T47D (cell line): ENCODE measurements at regions not wholly inside any gene's neighbourhood (a gene's known extent, or its start where the extent isn't known, plus 50 kb on each side); places are given as distances from the start of the nearest gene placed in this dataset.

Source experiments
- DNase-seq, 2 experiments: peaks; one replicate each; pipeline versions ENCODE4 v3.0.0 to v3.0.0-alpha.2; 2011 to 2012; ENCODE audit warnings: low read depth in 1 of 2, low spot score in 1 of 2
- JUND ChIP-seq: IDR thresholded peaks from 2 replicates; pipeline ENCODE4 v1.6.1; 2012; ENCODE audit warnings: low read depth
- in situ Hi-C: cut with HindIII; loops from 2 replicates; pipeline ENCODE4 v1.10.0; 2016; ENCODE audit warnings: low sequenced_read_pairs, low pct_unique_long_range_greater_than_20kb

DNA sequence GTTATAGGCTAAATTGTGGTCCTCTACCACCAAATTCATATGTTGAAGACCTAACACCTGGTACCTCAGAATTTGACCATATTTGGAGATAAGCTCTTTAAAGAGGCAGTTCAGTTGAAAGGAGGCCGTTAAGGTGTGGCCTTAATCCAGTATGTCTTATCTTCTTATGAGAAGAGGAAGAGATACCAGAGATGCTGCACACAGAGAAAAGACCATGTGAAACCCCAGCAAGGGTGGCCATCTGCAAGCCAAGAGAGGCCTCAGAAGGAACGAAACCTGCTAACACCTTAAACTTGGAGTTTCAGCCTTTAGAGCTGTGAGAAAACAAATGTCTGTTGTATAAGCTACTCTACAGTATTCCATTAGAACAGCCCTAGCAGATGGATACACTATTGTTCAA lies 528.1 kb upstream of the DCC start:
- DNase-seq = no peak
- in situ Hi-C loops = no loop called here
- TF ChIP-seq JUND = no peak

DNA sequence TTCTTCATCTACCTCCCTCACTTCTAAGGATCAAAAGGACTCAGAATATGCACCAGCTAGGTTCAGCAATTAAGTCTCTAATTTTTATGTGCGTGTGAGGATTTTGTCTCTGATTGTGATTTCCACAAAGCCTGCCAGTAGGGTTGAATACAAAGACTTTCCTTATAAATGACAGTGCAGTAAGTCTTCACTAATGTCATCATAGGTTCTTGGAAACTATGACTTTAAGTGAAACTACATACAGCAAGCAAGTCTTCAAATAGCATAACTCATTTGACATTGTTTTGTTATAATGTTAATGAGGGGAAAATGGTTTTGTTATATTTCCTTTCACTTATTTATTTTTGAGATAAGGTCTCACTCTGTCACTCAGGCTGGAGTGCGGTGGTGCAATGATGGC lies 526.3 kb upstream of the DCC start:
- TF ChIP-seq JUND = no peak

GRCh38 chr18:51821610-51822009 lies 518.4 kb upstream of the DCC start:
- DNase-seq = no peak
- TF ChIP-seq JUND = no peak
- in situ Hi-C loops = no loop called here

More for the DNA sequence above, 526.3 kb upstream of the DCC start:
- in situ Hi-C loops = no loop called here
- DNase-seq = no peak

- in situ Hi-C loops = no loop called here
- DNase-seq = no peak
- no peak for TF ChIP-seq JUND
Observed at GRCh38 chr18:51824746-51825145, 515.3 kb upstream of the DCC start.

GRCh38 chr18:51833850-51834249 lies 506.1 kb upstream of the DCC start:
- TF ChIP-seq JUND = no peak
- DNase-seq = no peak
- in situ Hi-C loops = no loop called here

GRCh38 chr18:51848702-51849101 lies 491.3 kb upstream of the DCC start:
- DNase-seq = no peak
- TF ChIP-seq JUND = no peak
- in situ Hi-C loops = no loop called here

GRCh38 chr18:51852681-51853080 lies 487.3 kb upstream of the DCC start:
- in situ Hi-C loops = no loop called here
- no peak for TF ChIP-seq JUND
- no peak for DNase-seq

DNA sequence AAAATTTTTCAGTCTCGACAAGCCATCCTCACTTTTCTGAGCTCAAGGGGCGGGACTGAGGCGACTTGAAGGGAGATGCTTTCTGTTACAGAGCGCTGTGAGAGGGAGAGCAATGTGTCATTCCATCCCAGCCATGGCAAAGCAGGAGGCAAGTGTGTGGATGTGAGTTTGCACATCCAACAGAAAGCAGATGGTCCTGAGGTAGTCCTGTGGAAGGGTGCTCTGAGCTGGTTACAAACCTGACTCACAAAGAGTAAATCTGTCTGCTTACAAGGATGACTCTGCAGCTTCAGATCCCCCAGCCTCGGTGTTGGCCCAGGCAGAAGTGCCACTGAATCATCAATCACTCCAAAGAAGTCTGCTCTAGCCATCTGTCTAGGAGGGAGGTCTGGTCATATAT lies 482.0 kb upstream of the DCC start:
- in situ Hi-C loops = no loop called here
- DNase-seq = no peak
- TF ChIP-seq JUND = no peak

DNA sequence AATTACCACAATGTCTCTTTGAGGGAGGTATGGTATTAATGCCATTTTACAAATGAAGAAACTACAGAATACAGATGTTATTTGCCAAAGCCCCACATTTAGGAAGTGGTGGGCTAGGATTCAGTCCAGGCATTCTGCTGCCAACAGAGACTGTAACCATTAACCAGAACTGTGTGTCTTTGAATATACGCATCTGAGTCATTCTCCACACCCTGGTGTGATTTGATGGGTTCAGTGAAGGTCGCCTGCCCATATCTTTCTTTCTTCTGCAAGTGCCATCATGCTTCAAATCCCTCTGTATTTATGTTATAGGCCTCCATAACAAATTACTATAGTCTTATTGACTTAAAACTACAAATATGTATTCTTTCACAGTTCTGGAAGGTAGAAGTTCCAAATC lies 479.0 kb upstream of the DCC start:
- in situ Hi-C loops = no loop called here
- no peak for TF ChIP-seq JUND
- DNase-seq = no peak

- in situ Hi-C loops = no loop called here
- no peak for DNase-seq
- no peak for TF ChIP-seq JUND
Observed at GRCh38 chr18:51862051-51862715, 477.8 kb upstream of the DCC start.

- no peak for DNase-seq
- in situ Hi-C loops = no loop called here
- TF ChIP-seq JUND = no peak
Observed at GRCh38 chr18:51864219-51864965, 475.6 kb upstream of the DCC start.

DNA sequence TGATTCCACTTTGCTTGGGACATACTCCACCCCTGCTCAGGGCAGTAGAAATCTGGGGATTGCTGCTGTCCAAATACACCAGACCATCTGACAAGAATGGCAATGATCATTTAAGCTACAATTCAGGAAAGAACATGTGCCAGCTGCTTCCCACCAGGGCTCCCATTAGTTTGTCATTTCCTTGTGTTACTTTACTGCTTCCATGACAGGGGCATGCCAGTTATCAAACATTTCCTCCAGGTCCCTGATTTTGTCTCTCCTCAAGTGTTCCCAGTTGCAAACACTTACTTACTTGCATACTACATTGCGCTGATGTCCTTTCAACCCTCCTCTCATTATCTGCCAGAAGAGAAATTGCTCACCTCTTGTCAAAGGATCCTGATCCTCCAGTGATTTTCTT lies 474.5 kb upstream of the DCC start:
- TF ChIP-seq JUND = no peak
- DNase-seq = no peak
- in situ Hi-C loops = no loop called here

GRCh38 chr18:51867767-51868166 lies 472.2 kb upstream of the DCC start:
- peak; percentile 4 to 23 for DNase-seq
- in situ Hi-C loops = no loop called here
- TF ChIP-seq JUND = no peak
